ENCODE measurements at regions not wholly inside any gene's neighbourhood (a gene's known extent, or its start where the extent isn't known, plus 50 kb on each side); places are given as distances from the start of the nearest gene placed in this dataset.
"Not testable (repeated sequence)": the region's sequence is repeated elsewhere in the genome, so short reads cannot be mapped to it uniquely, and the experiment has no call there.

GRCh38 chr6:94859924-94860323 is 717.4 kb upstream of the MANEA start:
- Histone ChIP-seq H3K27ac (no peak overlapping the region), H3K4me1 (no peaks in the 10 kb centered on the region), H3K4me3 (no peak overlapping the region), H3K27me3 (no peaks in the 10 kb centered on the region), H3K9me3 (no peaks in the 10 kb centered on the region), H3K36me3 (no peaks in the 10 kb centered on the region)
- DNase-seq = no peak
- TF ChIP-seq CTCF (IDR thresholded peaks at IDR 0.05) (no peak), POLR2A (IDR thresholded peaks at IDR 0.05) (no peak)

DNA sequence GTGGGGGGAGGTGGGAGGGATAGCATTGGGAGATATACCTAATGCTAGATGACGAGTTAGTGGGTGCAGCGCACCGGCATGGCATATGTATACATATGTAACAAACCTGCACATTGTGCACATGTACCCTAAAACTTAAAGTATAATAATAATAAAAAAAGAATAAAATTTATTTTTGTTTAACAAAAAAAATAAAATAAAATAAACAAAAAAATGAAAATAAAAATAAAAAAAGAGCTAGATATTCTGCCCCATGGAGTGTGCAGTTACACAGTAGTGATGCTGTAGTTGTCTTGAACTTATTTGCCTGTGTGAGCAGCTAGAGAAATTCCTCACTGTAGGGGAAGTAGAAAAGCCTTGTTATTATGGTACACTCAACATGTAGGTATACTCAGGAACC is 720.3 kb upstream of the MANEA start:
- not testable (repeated sequence) for H3K27me3 ChIP-seq, H3K27ac ChIP-seq, H3K4me3 ChIP-seq, H3K9me3 ChIP-seq, DNase-seq, H3K4me1 ChIP-seq, H3K36me3 ChIP-seq

DNA sequence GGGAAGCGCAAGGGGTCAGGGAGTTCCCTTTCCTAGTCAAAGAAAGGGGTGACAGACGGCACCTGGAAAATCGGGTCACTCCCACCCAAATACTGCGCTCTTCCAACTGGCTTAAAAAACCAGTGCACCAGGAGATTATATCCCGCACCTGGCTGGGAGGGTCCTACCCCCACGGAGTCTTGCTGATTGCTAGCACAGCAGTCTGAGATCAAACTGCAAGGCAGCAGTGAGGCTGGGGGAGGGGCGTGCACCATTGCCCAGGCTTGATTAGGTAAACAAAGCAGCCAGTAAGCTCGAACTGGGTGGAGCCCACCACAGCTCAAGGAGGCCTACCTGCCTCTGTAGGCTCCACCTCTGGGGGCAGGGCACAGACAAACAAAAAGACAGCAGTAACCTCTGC is 726.0 kb upstream of the MANEA start:
- not testable (repeated sequence) for H3K4me1 ChIP-seq, H3K4me3 ChIP-seq, H3K27me3 ChIP-seq, DNase-seq, H3K9me3 ChIP-seq, H3K36me3 ChIP-seq, H3K27ac ChIP-seq

DNA sequence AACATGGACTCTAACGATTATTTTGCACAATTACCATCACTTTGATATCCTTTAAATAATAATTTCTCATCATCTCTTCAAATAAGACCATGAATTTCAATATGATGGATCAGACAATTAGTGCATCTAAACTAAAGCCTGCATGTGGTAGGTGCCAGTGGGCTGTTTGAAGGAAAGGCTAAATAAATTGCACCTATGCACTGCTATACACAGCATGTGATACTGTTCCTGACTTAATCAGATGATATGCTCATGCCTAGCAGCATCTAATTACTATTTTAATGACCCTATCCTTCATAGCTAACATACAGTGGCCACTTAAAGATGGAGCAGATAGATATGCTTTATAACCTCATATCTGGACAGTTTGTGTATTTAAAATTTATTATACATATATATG is 731.6 kb upstream of the MANEA start:
- no peaks in the 10 kb centered on the region for H3K36me3 ChIP-seq
- TF ChIP-seq CTCF (IDR thresholded peaks at IDR 0.05) (no peak), POLR2A (IDR thresholded peaks at IDR 0.05) (no peak)
- H3K4me3 ChIP-seq = no peak overlapping the region
- no peak overlapping the region for H3K27ac ChIP-seq
- no peak for DNase-seq
- no peaks in the 10 kb centered on the region for H3K9me3 ChIP-seq
- H3K4me1 ChIP-seq = no peaks in the 10 kb centered on the region
- no peaks in the 10 kb centered on the region for H3K27me3 ChIP-seq

DNA sequence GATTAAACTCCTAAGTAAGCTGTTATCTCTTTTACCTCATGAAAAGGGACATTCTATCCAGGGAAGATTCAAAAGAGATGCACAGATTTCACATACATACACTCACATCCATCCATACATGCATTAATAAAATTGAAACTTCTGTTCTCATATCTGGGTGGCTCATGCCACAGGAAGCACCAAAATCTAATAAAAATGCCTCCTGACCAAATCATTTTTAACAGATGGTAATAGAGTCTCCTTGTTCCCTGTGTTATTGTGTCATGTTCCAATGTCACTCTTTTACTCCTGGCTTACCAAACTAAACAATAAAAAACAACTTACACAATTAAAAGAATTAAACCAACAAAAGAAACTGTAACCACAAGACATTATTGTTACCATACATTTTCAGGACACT is 742.1 kb upstream of the MANEA start:
- Histone ChIP-seq H3K4me3 (no peak overlapping the region), H3K4me1 (no peaks in the 10 kb centered on the region), H3K9me3 (no peaks in the 10 kb centered on the region), H3K36me3 (no peaks in the 10 kb centered on the region), H3K27ac (no peak overlapping the region), H3K27me3 (no peaks in the 10 kb centered on the region)
- no peak for TF ChIP-seq POLR2A (IDR thresholded peaks at IDR 0.05)
- no peak for TF ChIP-seq CTCF (IDR thresholded peaks at IDR 0.05)
- DNase-seq = no peak

- DNase-seq = no peak
- Histone ChIP-seq H3K4me1 (no peaks in the 10 kb centered on the region), H3K4me3 (no peak overlapping the region), H3K9me3 (no peaks in the 10 kb centered on the region), H3K27ac (no peak overlapping the region), H3K27me3 (no peaks in the 10 kb centered on the region), H3K36me3 (no peaks in the 10 kb centered on the region)
- TF ChIP-seq POLR2A (IDR thresholded peaks at IDR 0.05) (no peak), CTCF (IDR thresholded peaks at IDR 0.05) (no peak)
Measured at GRCh38 chr6:94813806-94814205, 763.5 kb upstream of the MANEA start.

DNA sequence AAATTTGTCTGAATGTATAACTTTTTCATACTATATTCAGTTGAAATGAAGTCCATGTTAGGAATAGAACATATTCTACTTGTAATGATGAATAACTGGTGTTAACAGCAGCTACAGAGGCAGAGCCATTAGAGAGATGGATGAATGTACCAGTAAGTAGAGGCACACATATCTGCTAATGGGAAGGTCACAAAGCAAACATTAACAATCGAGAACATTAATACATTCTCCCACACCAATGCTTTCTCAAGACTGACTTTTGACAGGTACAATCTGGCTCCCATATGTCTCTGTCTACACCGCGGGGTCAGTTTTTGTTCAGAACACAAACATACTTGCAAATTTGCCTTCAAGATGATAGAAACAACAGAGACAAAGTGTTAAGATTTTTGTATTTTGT is 776.0 kb upstream of the MANEA start:
- Histone ChIP-seq H3K9me3 (no peaks in the 10 kb centered on the region), H3K27ac (no peak overlapping the region), H3K36me3 (no peaks in the 10 kb centered on the region), H3K4me3 (no peak overlapping the region), H3K4me1 (no peaks in the 10 kb centered on the region), H3K27me3 (no peaks in the 10 kb centered on the region)
- TF ChIP-seq POLR2A (IDR thresholded peaks at IDR 0.05) = no peak
- TF ChIP-seq CTCF (IDR thresholded peaks at IDR 0.05) = no peak
- no peak for DNase-seq
